Prostate gland (tissue), 2 donors: ENCODE measurements at regions not wholly inside any gene's neighbourhood (a gene's known extent, or its start where the extent isn't known, plus 50 kb on each side); places are given as distances from the start of the nearest gene placed in this dataset.

ENCODE experiments used
- POLR2A ChIP-seq: fragments of 450-650 bp; IDR thresholded peaks from one replicate; pipeline ENCODE4 v1.6.1; 2016; ENCODE audit warnings: antibody characterized with exemption, mild to moderate bottlenecking
- TF ChIP-seq, protein P1 (sequence below), 4 experiments: fragments of 200-600 bp in 2 of 4; fragments of 450-650 bp in 2 of 4; sonication (generic) in 2 of 4; IDR thresholded peaks; 1 replicate in 3 of 4; 2 replicates in 1 of 4; pipeline ENCODE4 v1.5.1; 2016 to 2019; ENCODE audit warnings: antibody characterized with exemption in 4 of 4, mild to moderate bottlenecking in 2 of 4, moderate library complexity in 2 of 4

DNA sequence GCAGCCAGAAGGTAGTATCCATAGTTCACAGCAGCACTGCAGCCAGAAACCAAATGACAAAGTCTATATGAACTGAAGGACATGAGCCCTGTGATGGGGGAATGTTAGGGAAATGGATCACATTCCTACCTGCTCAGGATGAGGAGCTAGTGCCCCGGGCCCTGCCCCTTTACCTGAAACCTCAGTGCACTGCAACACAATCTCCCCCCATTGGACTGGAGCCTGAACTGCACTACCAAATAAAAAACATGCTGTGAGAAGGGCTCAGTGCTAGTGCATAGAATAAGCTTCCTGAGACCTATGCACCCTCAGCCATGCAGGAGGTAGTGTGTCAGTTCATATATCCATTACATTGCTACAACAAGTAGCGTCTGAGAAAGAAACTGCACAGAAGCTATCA lies 477.8 kb downstream of the HACE1 start:
- TF ChIP-seq, protein P1, sequence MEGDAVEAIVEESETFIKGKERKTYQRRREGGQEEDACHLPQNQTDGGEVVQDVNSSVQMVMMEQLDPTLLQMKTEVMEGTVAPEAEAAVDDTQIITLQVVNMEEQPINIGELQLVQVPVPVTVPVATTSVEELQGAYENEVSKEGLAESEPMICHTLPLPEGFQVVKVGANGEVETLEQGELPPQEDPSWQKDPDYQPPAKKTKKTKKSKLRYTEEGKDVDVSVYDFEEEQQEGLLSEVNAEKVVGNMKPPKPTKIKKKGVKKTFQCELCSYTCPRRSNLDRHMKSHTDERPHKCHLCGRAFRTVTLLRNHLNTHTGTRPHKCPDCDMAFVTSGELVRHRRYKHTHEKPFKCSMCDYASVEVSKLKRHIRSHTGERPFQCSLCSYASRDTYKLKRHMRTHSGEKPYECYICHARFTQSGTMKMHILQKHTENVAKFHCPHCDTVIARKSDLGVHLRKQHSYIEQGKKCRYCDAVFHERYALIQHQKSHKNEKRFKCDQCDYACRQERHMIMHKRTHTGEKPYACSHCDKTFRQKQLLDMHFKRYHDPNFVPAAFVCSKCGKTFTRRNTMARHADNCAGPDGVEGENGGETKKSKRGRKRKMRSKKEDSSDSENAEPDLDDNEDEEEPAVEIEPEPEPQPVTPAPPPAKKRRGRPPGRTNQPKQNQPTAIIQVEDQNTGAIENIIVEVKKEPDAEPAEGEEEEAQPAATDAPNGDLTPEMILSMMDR (IDR thresholded peaks at IDR 0.05): no peak
- no peak for TF ChIP-seq POLR2A
